Esophagus squamous epithelium (tissue), 4 donors: ENCODE measurements at regions not wholly inside any gene's neighbourhood (a gene's known extent, or its start where the extent isn't known, plus 50 kb on each side); places are given as distances from the start of the nearest gene placed in this dataset.

Experiments
- POLR2A ChIP-seq, 4 donors: fragments of 450-650 bp; IDR thresholded peaks; one replicate each; pipeline ENCODE4 v1.6.1; 2017; ENCODE audit warnings: antibody characterized with exemption in 4 of 4, mild to moderate bottlenecking in 4 of 4, moderate library complexity in 3 of 4
- TF ChIP-seq, protein P1 (sequence below), 6 experiments: fragments of 450-650 bp in 4 of 6; fragments of 200-600 bp in 2 of 6; sonication (generic) in 2 of 6; IDR thresholded peaks; one replicate each; pipeline ENCODE4 v1.5.1; 2016 to 2019; ENCODE audit warnings: antibody characterized with exemption in 6 of 6, mild to moderate bottlenecking in 4 of 6, moderate library complexity in 4 of 6

DNA sequence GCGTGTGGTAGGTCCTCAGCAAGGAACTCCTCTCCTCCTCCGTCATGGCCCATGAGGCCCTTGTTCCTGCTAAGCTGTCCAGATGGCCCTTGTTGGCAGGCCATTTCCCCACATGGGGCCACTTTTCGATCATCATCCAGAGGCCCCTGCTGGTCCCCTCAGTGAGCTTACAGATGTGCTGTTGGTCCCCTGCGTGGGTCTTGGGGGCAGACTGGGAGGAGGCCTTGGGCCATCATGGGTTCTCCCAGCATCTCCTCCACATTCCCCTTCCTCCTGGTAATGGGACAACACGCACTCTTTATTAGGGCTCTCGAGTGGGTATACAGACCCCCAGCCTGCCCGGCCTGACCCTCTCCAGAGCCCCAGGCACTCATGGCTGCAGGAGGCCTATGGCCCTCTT, 114.7 kb downstream of the BEGAIN start:
- TF ChIP-seq POLR2A (IDR thresholded peaks at IDR 0.05): no peak
- TF ChIP-seq, protein P1, sequence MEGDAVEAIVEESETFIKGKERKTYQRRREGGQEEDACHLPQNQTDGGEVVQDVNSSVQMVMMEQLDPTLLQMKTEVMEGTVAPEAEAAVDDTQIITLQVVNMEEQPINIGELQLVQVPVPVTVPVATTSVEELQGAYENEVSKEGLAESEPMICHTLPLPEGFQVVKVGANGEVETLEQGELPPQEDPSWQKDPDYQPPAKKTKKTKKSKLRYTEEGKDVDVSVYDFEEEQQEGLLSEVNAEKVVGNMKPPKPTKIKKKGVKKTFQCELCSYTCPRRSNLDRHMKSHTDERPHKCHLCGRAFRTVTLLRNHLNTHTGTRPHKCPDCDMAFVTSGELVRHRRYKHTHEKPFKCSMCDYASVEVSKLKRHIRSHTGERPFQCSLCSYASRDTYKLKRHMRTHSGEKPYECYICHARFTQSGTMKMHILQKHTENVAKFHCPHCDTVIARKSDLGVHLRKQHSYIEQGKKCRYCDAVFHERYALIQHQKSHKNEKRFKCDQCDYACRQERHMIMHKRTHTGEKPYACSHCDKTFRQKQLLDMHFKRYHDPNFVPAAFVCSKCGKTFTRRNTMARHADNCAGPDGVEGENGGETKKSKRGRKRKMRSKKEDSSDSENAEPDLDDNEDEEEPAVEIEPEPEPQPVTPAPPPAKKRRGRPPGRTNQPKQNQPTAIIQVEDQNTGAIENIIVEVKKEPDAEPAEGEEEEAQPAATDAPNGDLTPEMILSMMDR (IDR thresholded peaks at IDR 0.05): no peak
